KMS-11 (cell line): ENCODE measurements at regions not wholly inside any gene's neighbourhood (a gene's known extent, or its start where the extent isn't known, plus 50 kb on each side); places are given as distances from the start of the nearest gene placed in this dataset.

ENCODE experiments used
- H2AFZ ChIP-seq: fragments of 200-600 bp; sonication (generic); 2 replicates; pipeline ENCODE4 v1.6.1; 2016; ENCODE audit warnings: antibody characterized with exemption, mixed run types, low read depth
- H3K27ac ChIP-seq: fragments of 200-600 bp; sonication (generic); 2 replicates; pipeline ENCODE4 v1.6.1; 2016; ENCODE audit warnings: mild to moderate bottlenecking, mixed run types
- H3K27me3 ChIP-seq: fragments of 200-600 bp; sonication (generic); 2 replicates; pipeline ENCODE4 v1.6.1; 2017; ENCODE audit warnings: mild to moderate bottlenecking, low read depth, mixed run types, moderate library complexity; ENCODE audit not compliant: insufficient read depth
- H3K36me3 ChIP-seq: fragments of 200-600 bp; sonication (generic); 2 replicates; pipeline ENCODE4 v1.6.1; 2017; ENCODE audit warnings: mild to moderate bottlenecking, mixed run types; ENCODE audit not compliant: insufficient read depth
- H3K4me1 ChIP-seq: fragments of 200-600 bp; sonication (generic); 2 replicates; pipeline ENCODE4 v1.6.1; 2016; ENCODE audit warnings: mild to moderate bottlenecking, low read depth, mixed run types; ENCODE audit not compliant: poor library complexity, severe bottlenecking
- H3K4me2 ChIP-seq: fragments of 200-600 bp; sonication (generic); 2 replicates; pipeline ENCODE4 v1.7.0; 2016; ENCODE audit warnings: mild to moderate bottlenecking, mixed run types
- H3K4me3 ChIP-seq: fragments of 200-600 bp; sonication (generic); IDR thresholded peaks from 2 replicates; pipeline ENCODE4 v1.6.1; 2017; ENCODE audit warnings: low read depth, low read length, mixed read lengths; ENCODE audit not compliant: insufficient read depth
- H3K79me2 ChIP-seq: fragments of 200-600 bp; sonication (generic); 2 replicates; pipeline ENCODE4 v1.6.1; 2016; ENCODE audit warnings: low read depth, mixed run types; ENCODE audit not compliant: insufficient read depth
- H3K9ac ChIP-seq: fragments of 200-600 bp; sonication (generic); 2 replicates; pipeline ENCODE4 v1.6.1; 2016; ENCODE audit warnings: mild to moderate bottlenecking, mixed run types
- H4K20me1 ChIP-seq: fragments of 200-600 bp; sonication (generic); 2 replicates; pipeline ENCODE4 v1.6.1; 2016; ENCODE audit warnings: mild to moderate bottlenecking, mixed run types; ENCODE audit not compliant: insufficient read depth
- CTCF ChIP-seq: fragments of 200-600 bp; sonication (generic); conservative IDR thresholded peaks from 2 replicates; pipeline ENCODE4 v1.6.1; 2017; ENCODE audit warnings: low read depth, mild to moderate bottlenecking, antibody characterized with exemption, low read length, moderate library complexity, mixed read lengths

GRCh38 chr5:86909418-86910295 lies 291.9 kb downstream of the COX7C start:
- Histone ChIP-seq H3K9ac (no peak overlapping the region), H3K27me3 (no peaks in the 10 kb centered on the region), H3K79me2 (no peaks in the 10 kb centered on the region), H3K27ac (no peak overlapping the region), H2AFZ (no peak overlapping the region), H3K36me3 (no peaks in the 10 kb centered on the region), H3K4me1 (no peaks in the 10 kb centered on the region), H4K20me1 (no peaks in the 10 kb centered on the region), H3K4me3 (no peak overlapping the region), H3K4me2 (no peak overlapping the region)
- no peak for TF ChIP-seq CTCF

- H3K27ac ChIP-seq = no peak overlapping the region
- no peak overlapping the region for H2AFZ ChIP-seq
- H3K9ac ChIP-seq = no peak overlapping the region
- no peaks in the 10 kb centered on the region for H3K79me2 ChIP-seq
- no peaks in the 10 kb centered on the region for H4K20me1 ChIP-seq
- TF ChIP-seq CTCF = no peak
- H3K36me3 ChIP-seq = no peaks in the 10 kb centered on the region
- H3K4me2 ChIP-seq = no peak overlapping the region
- no peak overlapping the region for H3K4me3 ChIP-seq
- peaks cover 4% of the 10 kb centered on the region for H3K4me1 ChIP-seq
- H3K27me3 ChIP-seq = no peaks in the 10 kb centered on the region
Measured at GRCh38 chr5:86917117-86917579, 299.4 kb downstream of the COX7C start.

GRCh38 chr5:86918246-86918645 lies 300.5 kb downstream of the COX7C start:
- Histone ChIP-seq H3K4me2 (no peak overlapping the region), H3K27ac (no peak overlapping the region), H3K9ac (no peak overlapping the region), H3K27me3 (no peaks in the 10 kb centered on the region), H3K36me3 (no peaks in the 10 kb centered on the region), H2AFZ (no peak overlapping the region), H3K4me1 (peaks cover 4% of the 10 kb centered on the region), H4K20me1 (no peaks in the 10 kb centered on the region), H3K4me3 (no peak overlapping the region), H3K79me2 (no peaks in the 10 kb centered on the region)
- TF ChIP-seq CTCF = no peak

GRCh38 chr5:86926033-86926432 lies 308.3 kb downstream of the COX7C start:
- no peak for TF ChIP-seq CTCF
- H3K4me1 ChIP-seq = no peaks in the 10 kb centered on the region
- H3K79me2 ChIP-seq = no peaks in the 10 kb centered on the region
- H2AFZ ChIP-seq = no peak overlapping the region
- no peak overlapping the region for H3K27ac ChIP-seq
- H3K36me3 ChIP-seq = no peaks in the 10 kb centered on the region
- H3K4me3 ChIP-seq = no peak overlapping the region
- no peaks in the 10 kb centered on the region for H4K20me1 ChIP-seq
- no peak overlapping the region for H3K9ac ChIP-seq
- no peaks in the 10 kb centered on the region for H3K27me3 ChIP-seq
- no peak overlapping the region for H3K4me2 ChIP-seq
